RWPE2 (cell line): ENCODE measurements at regions not wholly inside any gene's neighbourhood (a gene's known extent, or its start where the extent isn't known, plus 50 kb on each side); places are given as distances from the start of the nearest gene placed in this dataset.

Experiments
- ATAC-seq: fragments of 200-7000 bp; cut with Tn5 transposase; 3 replicates; pipeline ENCODE4 v1.9.1; 2021; ENCODE audit warnings: low read depth
- DNase-seq: peaks from one replicate; pipeline ENCODE4 v3.0.0-alpha.2; 2020; ENCODE audit warnings: low spot score
- H3K27ac ChIP-seq: fragments of 450-650 bp; 2 replicates; pipeline ENCODE4 v1.5.1; 2017; ENCODE audit warnings: mild to moderate bottlenecking; ENCODE audit not compliant: poor library complexity, severe bottlenecking
- H3K27me3 ChIP-seq: fragments of 250-450 bp; sonication (Bioruptor Pico); 2 replicates; pipeline ENCODE4 v1.5.1; 2021; ENCODE audit warnings: mild to moderate bottlenecking, moderate library complexity; ENCODE audit not compliant: insufficient read depth, poor library complexity, severe bottlenecking
- H3K36me3 ChIP-seq: fragments of 250-450 bp; sonication (Bioruptor Pico); 2 replicates; pipeline ENCODE4 v1.5.1; 2020; ENCODE audit warnings: low read depth, mild to moderate bottlenecking, moderate library complexity
- H3K4me1 ChIP-seq: fragments of 250-450 bp; sonication (Bioruptor Pico); 2 replicates; pipeline ENCODE4 v1.5.1; 2021; ENCODE audit warnings: mild to moderate bottlenecking, moderate library complexity; ENCODE audit not compliant: insufficient read depth, poor library complexity, severe bottlenecking
- H3K4me3 ChIP-seq: fragments of 250-450 bp; sonication (Bioruptor Pico); 2 replicates; pipeline ENCODE4 v1.5.1; 2021; ENCODE audit warnings: mild to moderate bottlenecking, moderate library complexity; ENCODE audit not compliant: severe bottlenecking
- H3K9me3 ChIP-seq: fragments of 250-450 bp; sonication (Bioruptor Pico); 2 replicates; pipeline ENCODE4 v1.5.1; 2021; ENCODE audit warnings: mild to moderate bottlenecking, moderate library complexity; ENCODE audit not compliant: severe bottlenecking
- TF ChIP-seq, protein P1 (sequence below): fragments of 450-650 bp; IDR thresholded peaks from one replicate; pipeline ENCODE4 v1.5.1; 2017; ENCODE audit warnings: mild to moderate bottlenecking, moderate library complexity; ENCODE audit not compliant: poor library complexity, severe bottlenecking

DNA sequence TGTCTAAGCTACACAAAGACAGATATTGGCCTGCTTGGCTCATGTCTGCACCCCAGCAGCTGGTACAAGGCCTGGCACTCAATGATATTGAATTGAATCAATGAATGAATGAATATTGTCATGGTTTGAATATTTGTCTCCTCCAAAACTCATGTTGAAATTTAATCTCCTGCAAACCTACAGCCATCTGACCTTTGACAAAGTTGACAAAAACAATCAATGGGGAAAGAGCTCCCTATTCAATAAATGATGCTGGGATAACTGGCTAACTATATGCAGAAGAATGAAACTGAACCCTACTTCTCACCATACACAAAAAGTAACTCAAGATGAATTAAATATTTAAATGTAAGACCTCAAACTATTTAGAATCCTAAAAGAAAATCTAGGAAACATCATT is 144.7 kb downstream of the CYP26A1 start:
- Histone ChIP-seq H3K36me3 (no peaks in the 10 kb centered on the region), H3K4me1 (no peaks in the 10 kb centered on the region), H3K4me3 (no peak overlapping the region), H3K27ac (no peak overlapping the region), H3K9me3 (no peaks in the 10 kb centered on the region), H3K27me3 (no peaks in the 10 kb centered on the region)
- TF ChIP-seq, protein P1, sequence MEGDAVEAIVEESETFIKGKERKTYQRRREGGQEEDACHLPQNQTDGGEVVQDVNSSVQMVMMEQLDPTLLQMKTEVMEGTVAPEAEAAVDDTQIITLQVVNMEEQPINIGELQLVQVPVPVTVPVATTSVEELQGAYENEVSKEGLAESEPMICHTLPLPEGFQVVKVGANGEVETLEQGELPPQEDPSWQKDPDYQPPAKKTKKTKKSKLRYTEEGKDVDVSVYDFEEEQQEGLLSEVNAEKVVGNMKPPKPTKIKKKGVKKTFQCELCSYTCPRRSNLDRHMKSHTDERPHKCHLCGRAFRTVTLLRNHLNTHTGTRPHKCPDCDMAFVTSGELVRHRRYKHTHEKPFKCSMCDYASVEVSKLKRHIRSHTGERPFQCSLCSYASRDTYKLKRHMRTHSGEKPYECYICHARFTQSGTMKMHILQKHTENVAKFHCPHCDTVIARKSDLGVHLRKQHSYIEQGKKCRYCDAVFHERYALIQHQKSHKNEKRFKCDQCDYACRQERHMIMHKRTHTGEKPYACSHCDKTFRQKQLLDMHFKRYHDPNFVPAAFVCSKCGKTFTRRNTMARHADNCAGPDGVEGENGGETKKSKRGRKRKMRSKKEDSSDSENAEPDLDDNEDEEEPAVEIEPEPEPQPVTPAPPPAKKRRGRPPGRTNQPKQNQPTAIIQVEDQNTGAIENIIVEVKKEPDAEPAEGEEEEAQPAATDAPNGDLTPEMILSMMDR: no peak
- DNase-seq (no peak), ATAC-seq (no peak)

DNA sequence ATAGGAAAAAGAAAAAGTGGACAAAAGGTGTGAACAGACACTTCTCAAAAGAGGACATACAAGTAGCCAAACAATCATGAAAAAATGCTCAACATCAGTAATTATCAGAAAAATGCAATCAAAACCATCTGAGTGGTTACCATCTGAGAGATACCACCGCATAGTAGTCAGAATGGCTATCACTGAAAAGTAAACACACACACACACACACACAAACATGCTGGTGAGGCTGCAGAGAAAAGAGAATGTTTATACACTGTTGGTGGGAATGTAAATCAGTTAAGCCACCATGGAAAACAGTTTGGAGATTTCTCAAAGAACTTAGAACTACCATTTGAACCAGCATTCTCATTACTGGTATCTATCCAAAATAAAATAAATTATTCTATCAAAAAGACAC is 145.7 kb downstream of the CYP26A1 start:
- Histone ChIP-seq H3K4me1 (no peaks in the 10 kb centered on the region), H3K27me3 (no peaks in the 10 kb centered on the region), H3K27ac (no peak overlapping the region), H3K9me3 (no peaks in the 10 kb centered on the region), H3K4me3 (no peak overlapping the region), H3K36me3 (no peaks in the 10 kb centered on the region)
- TF ChIP-seq, protein P1: no peak
- ATAC-seq (no peak), DNase-seq (no peak)

DNA sequence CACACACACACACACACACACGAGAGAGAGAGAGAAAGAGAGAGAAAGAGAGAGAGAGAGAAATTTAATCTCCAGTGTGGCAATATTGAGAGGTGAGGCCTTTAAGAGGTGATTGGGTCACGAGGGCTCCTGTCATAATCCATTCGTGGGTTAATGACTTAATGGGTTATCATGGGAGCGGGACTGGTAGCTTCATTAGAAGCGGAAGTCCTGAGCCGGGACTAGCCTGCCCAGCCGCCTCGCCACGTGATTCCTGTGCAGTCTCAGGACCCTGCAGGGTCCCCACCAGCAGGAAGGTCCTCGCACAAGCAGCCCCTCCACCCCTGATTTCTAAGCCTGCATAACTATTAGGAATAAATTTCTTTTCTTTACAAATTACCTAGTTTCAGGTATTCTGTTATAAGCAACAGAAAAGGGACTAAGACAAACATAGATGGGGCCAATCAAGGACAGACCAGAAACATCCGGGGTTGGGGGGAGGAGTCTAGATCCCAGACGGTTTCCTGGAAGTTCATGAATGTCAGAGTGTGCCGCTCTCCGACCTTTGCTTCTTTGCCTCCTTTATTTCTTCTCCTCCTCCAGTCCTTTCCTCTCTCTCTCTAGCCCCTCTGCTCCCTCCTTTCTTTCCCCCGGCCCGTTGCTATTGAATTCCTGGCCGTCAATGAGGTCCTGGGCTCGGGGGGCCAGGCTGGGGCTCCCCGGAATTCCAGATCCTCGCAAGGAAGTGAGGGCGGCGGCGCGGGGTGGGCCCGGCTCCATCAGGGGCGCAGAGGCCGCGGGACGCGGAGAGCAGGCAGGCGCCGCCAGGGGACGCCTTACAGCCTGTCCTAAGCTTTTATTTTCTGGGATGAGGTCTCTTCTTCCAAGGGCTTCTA is 146.8 kb downstream of the CYP26A1 start:
- ATAC-seq (no peak), DNase-seq (no peak)
- no peaks in the 10 kb centered on the region for H3K9me3 ChIP-seq
- TF ChIP-seq, protein P1: no peak
- H3K36me3 ChIP-seq: no peaks in the 10 kb centered on the region
- H3K27ac ChIP-seq: no peak overlapping the region
- no peaks in the 10 kb centered on the region for H3K4me1 ChIP-seq
- H3K4me3 ChIP-seq: no peak overlapping the region
- no peaks in the 10 kb centered on the region for H3K27me3 ChIP-seq

DNA sequence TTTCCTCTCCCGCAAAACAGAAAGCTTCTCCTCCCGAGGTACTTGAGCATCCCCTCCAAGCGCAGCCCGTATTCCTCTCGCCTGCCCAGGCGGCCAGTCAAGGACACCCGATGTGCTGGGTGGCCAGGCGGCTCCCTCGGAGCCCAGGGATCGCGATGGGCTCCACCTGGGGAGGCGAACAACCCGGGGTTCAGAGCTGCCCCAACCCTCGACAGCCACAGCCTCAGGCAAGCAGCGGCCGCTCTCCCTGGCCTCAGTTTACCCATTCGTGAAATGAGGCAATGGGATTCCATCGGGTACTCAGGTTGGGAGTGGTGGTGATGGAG is 147.4 kb downstream of the CYP26A1 start:
- Histone ChIP-seq H3K4me3 (no peak overlapping the region), H3K9me3 (no peaks in the 10 kb centered on the region), H3K4me1 (no peaks in the 10 kb centered on the region)

DNA sequence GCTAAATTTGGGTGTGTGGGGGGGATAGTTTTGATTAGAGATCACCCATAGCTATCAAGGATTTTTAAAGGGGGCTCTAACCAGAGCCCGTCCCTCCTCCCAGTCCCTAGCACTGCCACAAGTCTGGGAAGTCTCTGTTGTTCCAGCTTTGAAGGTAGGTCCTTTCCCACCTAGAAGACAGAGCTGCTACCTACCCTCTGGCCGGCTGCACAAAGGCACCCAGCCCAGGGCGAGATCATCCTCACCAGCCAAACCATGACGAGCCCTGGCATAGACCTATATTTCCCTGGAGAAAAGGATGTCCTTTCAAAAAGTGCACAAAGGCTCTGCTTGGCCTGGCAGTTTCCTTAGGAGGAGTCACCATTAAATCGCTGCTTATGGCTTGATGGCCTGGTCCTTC is 147.8 kb downstream of the CYP26A1 start:
- Histone ChIP-seq H3K27me3 (no peaks in the 10 kb centered on the region), H3K36me3 (no peaks in the 10 kb centered on the region), H3K9me3 (no peaks in the 10 kb centered on the region), H3K4me3 (no peak overlapping the region), H3K4me1 (no peaks in the 10 kb centered on the region), H3K27ac (no peak overlapping the region)
- TF ChIP-seq, protein P1: no peak
- DNase-seq (no peak), ATAC-seq (no peak)

More for the DNA sequence above, 147.4 kb downstream of the CYP26A1 start:
- DNase-seq: no peak
- ATAC-seq: no peak
- TF ChIP-seq, protein P1: no peak
- Histone ChIP-seq H3K27me3 (no peaks in the 10 kb centered on the region), H3K27ac (no peak overlapping the region), H3K36me3 (no peaks in the 10 kb centered on the region)
